ENCODE measurements at regions not wholly inside any gene's neighbourhood (a gene's known extent, or its start where the extent isn't known, plus 50 kb on each side); places are given as distances from the start of the nearest gene placed in this dataset.

- no peak for DNase-seq
These were observed 304.9 kb upstream of the TCF21 start for GRCh38 chr6:133583907-133584427.

GRCh38 chr6:133584823-133585222, 304.1 kb upstream of the TCF21 start:
- no peak for DNase-seq

DNA sequence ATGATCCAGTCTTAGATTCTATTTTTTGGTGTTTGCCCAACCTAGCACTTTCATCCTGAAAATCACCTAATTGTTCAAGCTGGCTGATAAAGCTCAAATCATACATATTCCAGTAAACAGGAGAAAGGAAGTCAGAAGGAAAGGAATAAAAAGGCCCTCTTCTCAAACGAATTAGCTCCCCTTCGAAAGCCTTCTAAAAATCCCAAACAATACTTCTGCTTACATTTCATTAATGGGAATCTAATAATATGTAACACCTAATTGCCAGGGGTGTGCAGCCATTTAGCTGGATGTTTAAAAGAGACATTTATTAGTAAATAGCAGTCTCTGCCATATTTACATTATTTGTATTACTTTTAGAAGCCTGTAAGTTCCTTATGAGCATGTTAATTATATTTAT, 302.9 kb upstream of the TCF21 start:
- no peak for DNase-seq

GRCh38 chr6:133587546-133588160, 301.3 kb upstream of the TCF21 start:
- no peak for DNase-seq

GRCh38 chr6:133590196-133590595, 298.7 kb upstream of the TCF21 start:
- DNase-seq: no peak

- DNase-seq: no peak
These were observed 298.1 kb upstream of the TCF21 start for GRCh38 chr6:133590814-133591213.

DNA sequence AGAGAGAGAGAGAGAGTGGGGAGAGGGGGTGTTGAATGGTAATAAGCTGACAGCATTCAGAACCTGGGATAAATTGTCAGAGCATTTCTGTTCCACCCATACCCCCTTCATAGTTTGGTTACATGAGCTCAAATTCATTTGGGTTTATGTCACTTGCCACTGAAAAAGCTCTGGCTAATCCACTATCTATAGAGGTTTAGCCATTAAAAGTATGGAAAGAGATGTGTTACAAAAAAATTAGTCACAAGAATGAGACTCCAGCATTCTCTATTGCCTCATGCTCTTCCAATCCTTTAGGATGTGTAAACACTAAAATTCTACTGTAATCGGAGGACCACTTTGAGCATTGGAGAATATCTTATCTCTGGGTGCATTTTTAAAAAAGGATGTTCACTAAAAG, 297.6 kb upstream of the TCF21 start:
- no peak for DNase-seq

GRCh38 chr6:133594652-133595110, 294.2 kb upstream of the TCF21 start:
- no peak for DNase-seq

DNA sequence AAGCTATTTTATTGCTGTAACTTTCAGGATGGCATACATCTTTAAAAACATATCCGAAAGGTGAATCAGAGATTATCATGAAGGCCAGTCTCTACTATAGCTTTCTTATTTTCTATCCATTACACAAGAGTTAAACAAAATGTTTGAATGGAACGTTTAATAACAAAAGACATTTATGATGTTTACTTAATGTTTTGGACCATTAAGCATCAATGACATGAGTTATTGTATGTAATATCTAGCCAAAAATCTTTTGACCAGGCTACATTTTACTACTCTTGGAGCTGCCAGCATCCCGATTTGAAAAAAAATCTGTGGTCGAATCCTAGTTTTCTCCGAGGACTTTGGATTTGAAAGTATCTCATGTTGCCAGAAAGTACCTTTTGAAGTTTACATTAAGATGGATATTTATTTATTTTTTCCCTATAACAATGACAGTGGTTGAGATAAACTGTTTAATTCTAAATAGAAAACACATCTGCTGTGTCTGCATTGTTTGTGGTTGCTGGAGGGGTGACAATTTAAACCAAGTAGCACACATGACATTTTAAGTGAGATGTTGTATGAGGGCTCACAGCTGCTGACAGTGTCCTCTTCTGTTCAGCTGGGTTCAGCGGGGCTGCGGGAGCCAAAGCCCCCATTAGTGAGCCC, 293.7 kb upstream of the TCF21 start:
- no peak for DNase-seq

DNA sequence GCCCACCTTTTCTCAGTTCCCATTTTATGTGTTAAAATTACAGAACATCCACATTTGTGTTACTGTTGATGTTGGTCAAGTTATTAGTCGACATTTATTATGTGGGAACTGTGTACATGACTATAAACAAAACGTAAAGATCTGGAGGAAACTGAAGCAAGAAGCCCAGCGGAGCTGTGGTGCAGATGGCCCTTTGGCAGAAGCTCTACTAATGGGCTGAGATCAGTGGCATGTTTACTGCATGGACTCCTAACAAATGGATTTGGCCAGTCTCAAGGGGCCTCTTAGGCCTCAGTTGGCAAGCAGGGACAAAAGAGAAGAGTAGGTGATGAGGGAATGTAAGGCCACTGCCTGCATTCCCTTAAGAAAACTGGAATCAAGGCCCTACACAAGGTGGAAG, 282.1 kb upstream of the TCF21 start:
- DNase-seq: no peak

DNA sequence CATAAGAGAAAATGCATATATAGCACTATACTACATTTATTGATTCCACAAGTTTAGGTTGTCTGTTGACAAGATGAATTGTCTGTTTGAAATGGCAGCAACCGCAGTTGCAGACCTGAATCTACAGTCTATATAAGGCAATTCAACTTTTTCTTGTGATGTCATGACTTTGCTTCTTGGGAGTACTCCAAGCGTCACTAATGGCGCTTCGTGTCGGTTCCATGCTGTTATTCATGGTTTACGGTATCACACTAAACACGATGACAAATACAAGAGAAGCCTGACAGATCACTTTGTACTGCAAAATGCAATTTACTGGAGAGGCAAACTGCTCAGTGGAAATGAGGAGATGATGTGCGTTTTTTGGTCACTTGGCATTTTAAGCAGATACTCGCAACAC, 280.3 kb upstream of the TCF21 start:
- DNase-seq: no peak

GRCh38 chr6:133609415-133610226, 279.3 kb upstream of the TCF21 start:
- DNase-seq: no peak

GRCh38 chr6:133610227-133610840, 278.6 kb upstream of the TCF21 start:
- DNase-seq: no peak

DNA sequence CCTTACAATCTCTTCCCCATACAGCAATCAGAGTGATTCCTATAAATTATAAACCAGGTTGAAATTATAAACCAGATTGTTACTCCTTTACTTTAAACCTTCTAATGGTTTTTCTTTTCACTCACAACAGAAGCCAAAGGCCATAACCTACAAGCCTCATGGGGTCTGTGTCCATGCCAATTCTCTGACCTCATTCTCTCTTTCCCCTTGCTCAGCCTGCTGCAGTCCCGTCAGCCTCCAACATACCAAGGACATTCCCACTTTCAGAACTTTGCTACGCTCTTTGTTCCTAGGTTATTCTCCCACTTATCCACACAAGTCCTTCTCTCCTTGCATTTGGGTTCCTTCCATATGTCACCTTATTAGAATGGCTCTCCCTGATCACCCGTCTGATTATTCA, 277.9 kb upstream of the TCF21 start:
- DNase-seq: no peak

- no peak for DNase-seq
These were observed 276.5 kb upstream of the TCF21 start for GRCh38 chr6:133612459-133612858.

GRCh38 chr6:133613211-133613610, 275.7 kb upstream of the TCF21 start:
- DNase-seq: no peak

DNA sequence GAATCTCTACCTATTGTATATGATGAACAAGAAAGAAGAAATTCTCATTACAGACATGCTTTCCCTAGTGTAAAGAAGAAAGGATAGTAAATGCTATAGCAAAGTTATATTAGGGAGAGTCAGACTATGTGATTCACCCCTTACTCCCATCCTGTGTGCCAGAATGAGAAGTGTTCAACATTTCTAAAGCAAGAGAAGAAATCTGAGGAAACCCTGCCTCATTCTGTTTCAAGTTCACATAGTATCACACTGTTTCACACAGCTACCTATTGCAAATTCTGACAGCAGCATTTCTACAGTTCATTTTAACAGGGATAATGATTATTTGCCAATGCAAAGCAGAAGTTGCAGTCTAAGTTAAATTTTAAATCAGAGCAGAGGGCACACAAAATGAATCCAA, 267.2 kb upstream of the TCF21 start:
- no peak for DNase-seq

DNA sequence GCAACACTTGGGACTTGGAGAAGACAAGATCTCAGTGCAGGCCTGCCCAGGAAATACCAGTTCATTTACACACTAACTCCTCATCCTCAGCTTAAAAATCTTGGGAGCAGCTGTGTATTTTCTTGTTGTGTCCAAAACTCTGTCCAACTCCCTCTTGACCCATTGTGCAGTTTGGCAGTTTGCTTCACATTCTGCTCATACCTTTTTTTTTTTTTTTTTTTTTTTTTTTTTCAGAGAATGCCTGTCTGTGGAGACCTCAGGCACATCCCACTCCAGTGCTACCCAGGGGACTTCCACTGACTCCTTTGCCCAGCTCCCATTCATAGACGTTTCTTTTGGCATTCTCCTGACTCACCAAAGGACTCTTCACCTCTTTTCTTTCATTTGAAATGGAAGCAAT, 265.8 kb upstream of the TCF21 start:
- no peak for DNase-seq

GRCh38 chr6:133623621-133624020, 265.3 kb upstream of the TCF21 start:
- no peak for DNase-seq

GRCh38 chr6:133626096-133626666, 262.7 kb upstream of the TCF21 start:
- no peak for DNase-seq

DNA sequence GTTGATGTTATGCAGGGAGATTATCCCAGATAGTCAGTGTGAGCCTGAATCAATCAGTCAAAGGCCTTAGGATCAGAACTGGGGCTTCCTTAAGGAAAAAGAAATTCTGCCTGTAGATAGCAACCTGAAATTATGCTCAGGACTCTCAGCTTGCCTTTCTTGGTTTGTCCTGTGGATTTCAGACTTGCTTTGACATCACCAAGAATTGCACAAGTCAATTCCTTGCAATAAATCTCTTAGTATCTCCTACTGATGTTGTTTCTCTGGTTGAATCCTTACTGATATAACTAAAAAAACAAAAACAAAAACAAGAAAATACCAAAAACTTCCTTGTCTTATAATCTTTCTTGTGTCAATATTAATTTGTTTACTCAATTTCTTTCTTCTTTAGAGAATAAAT, 258.9 kb upstream of the TCF21 start:
- no peak for DNase-seq

DNA sequence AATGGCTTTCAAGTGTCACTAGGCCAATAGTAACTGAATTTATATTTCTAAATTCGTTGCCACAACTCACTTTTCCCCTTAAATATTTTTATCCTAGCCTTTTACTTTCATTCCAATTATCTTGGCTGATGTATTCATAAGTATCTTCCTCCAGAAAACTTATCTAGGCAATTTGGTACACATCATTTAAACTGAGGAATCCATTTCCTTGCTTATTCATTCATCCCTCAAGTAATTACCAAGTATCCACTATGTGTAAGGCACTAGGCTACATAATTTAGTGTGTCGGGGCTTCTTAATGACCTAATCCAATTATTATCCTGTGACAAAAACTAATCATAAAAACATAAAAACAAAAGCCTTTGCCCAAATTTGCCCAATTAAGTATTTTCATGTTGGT, 258.3 kb upstream of the TCF21 start:
- no peak for DNase-seq

DNA sequence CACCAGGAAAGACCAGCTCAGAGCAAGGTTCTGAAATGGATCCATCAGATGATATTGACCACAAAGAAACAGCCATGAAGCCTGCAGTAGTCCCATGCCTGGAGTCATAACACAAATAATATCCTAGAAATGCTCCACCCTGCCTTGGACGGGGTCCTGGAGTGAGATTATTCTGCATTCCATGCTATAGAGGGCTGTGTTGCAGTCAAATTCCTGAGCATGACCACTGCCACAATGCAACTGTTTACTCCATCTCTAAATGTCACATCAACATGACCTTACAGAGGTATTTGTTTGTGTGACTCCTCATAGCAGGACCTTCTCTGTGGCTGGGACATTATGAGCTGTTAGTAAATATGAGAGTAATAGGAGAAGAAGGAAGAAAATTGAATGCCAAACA, 257.5 kb upstream of the TCF21 start:
- no peak for DNase-seq
